HUES64 (cell line): ENCODE measurements at regions not wholly inside any gene's neighbourhood (a gene's known extent, or its start where the extent isn't known, plus 50 kb on each side); places are given as distances from the start of the nearest gene placed in this dataset.
"Not testable (repeated sequence)": the region's sequence is repeated elsewhere in the genome, so short reads cannot be mapped to it uniquely, and the experiment has no call there.

ENCODE experiments used
- H3K27ac ChIP-seq: 2 replicates; pipeline ENCODE4 v1.7.0; 2013; ENCODE audit warnings: low read depth, low read length, inconsistent platforms
- H3K27me3 ChIP-seq: 2 replicates; pipeline ENCODE4 v1.6.1; 2013; ENCODE audit warnings: mild to moderate bottlenecking, low read length; ENCODE audit not compliant: insufficient read depth
- H3K36me3 ChIP-seq: 2 replicates; pipeline ENCODE4 v1.6.1; 2013; ENCODE audit warnings: mild to moderate bottlenecking, low read length; ENCODE audit not compliant: insufficient read depth
- H3K4me1 ChIP-seq: 2 replicates; pipeline ENCODE4 v1.6.1; 2013; ENCODE audit warnings: mild to moderate bottlenecking, low read length, moderate library complexity; ENCODE audit not compliant: insufficient read depth
- H3K4me3 ChIP-seq: 2 replicates; pipeline ENCODE4 v1.5.1; 2013; ENCODE audit warnings: mild to moderate bottlenecking, low read length, moderate library complexity
- H3K9ac ChIP-seq: 2 replicates; pipeline ENCODE4 v1.6.1; 2013; ENCODE audit warnings: mild to moderate bottlenecking, low read depth, low read length
- H3K9me3 ChIP-seq: 2 replicates; pipeline ENCODE4 v1.6.1; 2013; ENCODE audit warnings: low read depth, low read length; ENCODE audit not compliant: insufficient read depth
- WGBS: fragments of 150-250, 120-280 bp; methylation state at CpG from one replicate; pipeline ENCODE4 v1.1.7; 2013; ENCODE audit warnings: missing lambda C conversion rate; 5-methylcytosine and 5-hydroxymethylcytosine counted together

DNA sequence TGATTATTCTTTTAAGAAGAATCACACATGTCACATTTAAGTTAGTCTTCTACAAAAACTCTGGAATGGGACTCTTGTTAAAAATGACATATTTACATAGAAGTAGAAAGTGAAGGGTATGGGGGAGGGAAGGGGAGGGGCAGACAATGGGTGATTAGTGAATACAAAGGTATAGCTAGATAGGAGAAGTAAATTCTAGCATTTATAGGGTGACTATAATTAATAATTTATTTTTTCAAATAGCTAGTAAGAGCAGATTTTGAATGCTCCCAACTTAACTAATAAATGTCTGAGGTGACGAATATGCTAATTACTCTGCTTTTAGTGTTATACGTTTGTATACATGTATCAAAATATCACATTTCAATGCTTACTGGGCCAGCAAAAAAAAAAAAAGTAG, 59.4 kb downstream of the BLTP3B start:
- H3K9ac ChIP-seq: no peak overlapping the region
- no peaks in the 10 kb centered on the region for H3K4me1 ChIP-seq
- peaks cover 31% of the 10 kb centered on the region for H3K9me3 ChIP-seq
- no peak overlapping the region for H3K27ac ChIP-seq
- no peak overlapping the region for H3K4me3 ChIP-seq
- 100% methylated on average over 1 of the region's 2 CpGs for WGBS
- H3K36me3 ChIP-seq: peaks cover 69% of the 10 kb centered on the region
- H3K27me3 ChIP-seq: no peaks in the 10 kb centered on the region

DNA sequence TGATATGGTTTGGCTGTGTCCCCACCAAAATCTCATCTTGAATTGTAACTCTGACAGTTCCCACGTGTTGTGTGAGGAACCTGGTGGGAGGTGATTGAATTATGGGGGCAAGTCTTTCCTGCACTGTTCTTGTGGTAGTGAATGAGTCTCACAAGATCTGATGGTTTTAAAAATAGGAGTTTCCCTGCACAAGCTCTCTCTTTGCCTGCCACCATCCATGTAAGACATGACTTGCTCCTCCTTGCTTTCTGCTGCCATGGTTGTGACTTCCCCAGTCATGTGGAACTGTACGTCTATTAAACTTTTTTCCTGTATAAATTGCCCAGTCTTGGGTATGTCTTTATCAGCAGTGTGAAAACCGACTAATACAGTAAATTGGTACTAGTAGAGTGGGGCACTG, 63.9 kb downstream of the BLTP3B start:
- not testable (repeated sequence) for H3K27ac ChIP-seq, H3K4me1 ChIP-seq, H3K27me3 ChIP-seq, H3K4me3 ChIP-seq, H3K9ac ChIP-seq
- peaks cover 31% of the 10 kb centered on the region for H3K9me3 ChIP-seq
- WGBS: 95% methylated on average over 3 of the region's 3 CpGs
- H3K36me3 ChIP-seq: peaks cover 51% of the 10 kb centered on the region

DNA sequence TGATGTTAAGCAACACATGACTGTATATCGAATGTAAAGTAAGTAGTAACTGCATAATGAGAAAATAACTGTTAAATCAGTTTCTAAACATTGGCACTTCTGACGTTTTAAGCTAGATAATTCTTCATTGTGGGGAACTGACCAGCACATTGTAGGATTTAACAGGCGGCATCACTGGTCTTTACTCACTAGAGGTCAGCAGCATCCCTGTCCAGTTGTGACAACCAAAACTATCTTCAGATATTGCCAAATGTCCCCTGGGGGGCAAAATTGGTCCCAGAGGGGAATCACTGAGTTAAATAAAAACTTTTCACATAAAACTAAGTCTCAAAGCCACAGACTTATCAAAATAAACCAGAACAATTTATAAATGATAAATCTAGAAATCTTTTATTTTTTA, 65.3 kb downstream of the BLTP3B start:
- Histone ChIP-seq H3K4me3 (no peak overlapping the region), H3K9me3 (peaks cover 28% of the 10 kb centered on the region), H3K36me3 (peaks cover 39% of the 10 kb centered on the region), H3K27me3 (no peaks in the 10 kb centered on the region), H3K4me1 (no peaks in the 10 kb centered on the region), H3K27ac (no peak overlapping the region), H3K9ac (no peak overlapping the region)
- WGBS: 91% methylated on average over 3 of the region's 3 CpGs

DNA sequence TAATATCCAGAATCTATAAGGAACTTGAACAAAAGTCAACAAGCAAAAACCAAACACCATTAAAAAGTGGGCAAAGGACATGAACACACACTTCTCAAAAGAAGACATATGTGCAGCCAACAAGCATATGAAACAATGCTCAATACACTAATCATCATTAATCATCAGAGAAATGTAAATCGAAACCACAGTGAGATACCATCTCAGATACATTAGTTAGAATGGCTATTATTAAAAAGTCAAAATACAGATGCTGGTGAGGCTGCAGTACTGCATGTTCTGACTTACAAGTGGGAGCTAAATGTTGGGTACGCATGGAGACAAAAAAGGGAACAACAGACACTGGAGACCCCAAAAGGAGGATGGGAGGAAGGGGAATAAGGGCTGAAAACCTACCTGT, 67.1 kb downstream of the BLTP3B start:
- Histone ChIP-seq H3K9ac (no peak overlapping the region), H3K9me3 (peaks cover 14% of the 10 kb centered on the region), H3K4me1 (no peaks in the 10 kb centered on the region), H3K27ac (no peak overlapping the region), H3K36me3 (peaks cover 30% of the 10 kb centered on the region), H3K27me3 (no peaks in the 10 kb centered on the region), H3K4me3 (no peak overlapping the region)
- 87% methylated on average over 2 of the region's 2 CpGs for WGBS

DNA sequence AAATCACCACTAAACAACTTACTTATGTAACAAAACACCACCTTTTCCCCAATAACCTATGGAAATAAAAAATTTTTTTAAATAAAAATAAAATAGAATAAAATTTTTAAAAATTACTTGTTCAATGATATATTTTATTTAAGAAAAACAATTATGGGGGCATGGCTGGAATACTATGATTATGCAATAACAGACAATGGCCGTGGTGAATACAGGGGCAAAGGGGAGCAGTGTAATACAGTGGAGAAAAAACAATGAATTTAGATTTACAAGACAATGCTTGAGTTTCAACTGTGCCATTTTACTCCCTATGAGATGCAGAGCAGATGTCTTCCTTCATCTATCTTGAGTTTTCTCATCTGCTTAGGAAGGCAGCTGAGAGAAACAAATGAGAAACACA, 72.9 kb downstream of the BLTP3B start:
- Histone ChIP-seq H3K9me3 (0 out of 2 replicates have a peak, but pooled peaks cover 4% of the 10 kb centered on the region), H3K4me1 (0 out of 2 replicates have a peak, but pooled peaks cover 2% of the 10 kb centered on the region), H3K4me3 (no peak overlapping the region), H3K27ac (no peak overlapping the region), H3K9ac (no peak overlapping the region), H3K27me3 (no peaks in the 10 kb centered on the region), H3K36me3 (peaks cover 33% of the 10 kb centered on the region)
- 86% methylated on average over 1 of the region's 1 CpG for WGBS

DNA sequence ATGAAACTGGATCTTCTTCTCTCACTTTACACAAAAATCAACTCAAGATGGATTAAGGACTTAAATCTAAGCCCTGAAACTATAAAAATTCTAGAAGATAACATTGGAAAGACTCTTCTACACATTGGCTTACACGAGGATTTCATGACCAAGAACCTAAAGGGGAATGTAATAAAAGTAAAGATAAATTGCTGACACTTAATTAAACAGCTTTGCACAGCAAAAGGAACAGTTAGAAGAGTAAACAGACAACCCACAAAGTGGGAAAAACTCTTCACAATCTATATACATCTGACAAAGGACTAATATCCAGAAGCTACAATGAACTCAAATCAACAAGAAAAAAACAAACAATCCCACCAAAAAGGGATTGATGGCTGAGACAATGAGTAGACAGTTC, 74.4 kb downstream of the BLTP3B start:
- no peak overlapping the region for H3K27ac ChIP-seq
- H3K9ac ChIP-seq: no peak overlapping the region
- H3K36me3 ChIP-seq: peaks cover 31% of the 10 kb centered on the region
- H3K4me3 ChIP-seq: no peak overlapping the region
- no peaks in the 10 kb centered on the region for H3K27me3 ChIP-seq
- 0 out of 2 replicates have a peak, but pooled peaks cover 4% of the 10 kb centered on the region for H3K9me3 ChIP-seq
- WGBS: no CpG with 5 or more reads among the region's 1 CpG
- 0 out of 2 replicates have a peak, but pooled peaks cover 2% of the 10 kb centered on the region for H3K4me1 ChIP-seq

DNA sequence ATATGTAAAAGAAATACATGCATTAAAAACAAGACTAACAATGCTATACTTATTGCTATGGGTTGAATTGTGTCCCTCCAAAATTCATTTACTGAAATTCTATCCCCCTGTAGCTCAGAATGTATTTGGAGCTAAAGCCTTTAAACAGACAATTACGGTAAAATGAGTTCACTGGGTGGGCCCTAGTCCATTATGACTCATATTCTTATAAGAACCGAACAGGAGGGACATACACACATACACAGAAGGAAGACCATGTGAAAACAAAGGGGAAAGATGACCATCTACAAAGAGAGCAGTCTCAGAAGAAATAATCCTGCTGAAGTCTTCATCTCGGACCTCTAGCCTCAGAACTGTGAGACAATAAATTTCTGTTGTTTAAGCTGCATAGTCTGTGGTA, 77.1 kb upstream of the ANKS1B start:
- Histone ChIP-seq H3K27ac (no peak overlapping the region), H3K9me3 (no peaks in the 10 kb centered on the region), H3K36me3 (peaks cover 39% of the 10 kb centered on the region), H3K4me1 (no peaks in the 10 kb centered on the region), H3K4me3 (no peak overlapping the region), H3K27me3 (no peaks in the 10 kb centered on the region), H3K9ac (no peak overlapping the region)
- 99% methylated on average over 3 of the region's 3 CpGs for WGBS

DNA sequence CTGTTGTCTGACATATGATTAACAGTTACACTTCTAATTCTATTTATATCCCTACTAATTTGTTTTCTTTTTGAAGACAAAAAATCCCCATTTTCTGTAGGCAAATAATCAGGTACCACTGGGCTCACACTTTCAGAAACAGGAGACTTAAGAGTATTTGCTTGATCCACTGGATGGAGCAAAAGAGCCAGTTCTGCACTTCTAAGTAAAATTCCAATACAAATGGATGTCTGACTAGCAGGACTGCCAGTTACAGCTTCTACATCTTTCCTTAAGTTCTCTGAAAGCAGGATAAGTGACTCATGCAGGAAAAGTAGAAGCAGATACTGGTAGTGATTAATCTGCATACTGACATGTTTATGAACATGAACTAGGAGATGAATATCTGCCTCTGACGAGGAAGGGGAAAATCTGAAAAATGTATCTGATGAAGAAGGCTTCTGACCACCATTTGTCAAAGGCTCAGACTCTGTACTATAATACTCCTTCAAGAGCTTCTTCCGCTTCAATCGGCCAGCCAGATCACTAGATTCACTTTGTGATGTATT, 73.8 kb upstream of the ANKS1B start:
- WGBS: 95% methylated on average over 3 of the region's 3 CpGs

DNA sequence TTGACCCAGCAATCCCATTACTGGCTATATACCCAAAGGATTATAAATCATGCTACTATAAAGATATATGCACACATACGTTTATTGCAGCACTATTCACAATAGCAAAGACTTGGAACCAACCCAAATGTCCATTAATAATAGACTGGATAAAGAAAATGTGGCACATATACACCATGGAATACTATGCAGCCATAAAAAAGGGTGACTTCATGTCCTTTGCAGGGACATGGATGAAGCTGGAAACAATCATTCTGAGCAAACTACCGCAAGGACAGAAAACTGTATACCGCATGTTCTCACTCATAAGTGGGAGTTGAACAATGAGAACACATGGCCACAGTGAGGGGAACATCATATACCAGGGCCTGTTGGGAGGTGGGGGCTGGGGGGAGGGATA, 61.5 kb upstream of the ANKS1B start:
- not testable (repeated sequence) for H3K4me1 ChIP-seq, H3K27ac ChIP-seq, H3K9me3 ChIP-seq, H3K9ac ChIP-seq, H3K4me3 ChIP-seq, H3K27me3 ChIP-seq
- 100% methylated on average over 2 of the region's 3 CpGs for WGBS
- H3K36me3 ChIP-seq: peaks cover 56% of the 10 kb centered on the region

More for the DNA sequence above, 73.8 kb upstream of the ANKS1B start:
- Histone ChIP-seq H3K27me3 (no peaks in the 10 kb centered on the region), H3K9me3 (no peaks in the 10 kb centered on the region), H3K9ac (no peak overlapping the region), H3K4me1 (no peaks in the 10 kb centered on the region), H3K27ac (no peak overlapping the region), H3K4me3 (no peak overlapping the region), H3K36me3 (peaks cover 66% of the 10 kb centered on the region)

DNA sequence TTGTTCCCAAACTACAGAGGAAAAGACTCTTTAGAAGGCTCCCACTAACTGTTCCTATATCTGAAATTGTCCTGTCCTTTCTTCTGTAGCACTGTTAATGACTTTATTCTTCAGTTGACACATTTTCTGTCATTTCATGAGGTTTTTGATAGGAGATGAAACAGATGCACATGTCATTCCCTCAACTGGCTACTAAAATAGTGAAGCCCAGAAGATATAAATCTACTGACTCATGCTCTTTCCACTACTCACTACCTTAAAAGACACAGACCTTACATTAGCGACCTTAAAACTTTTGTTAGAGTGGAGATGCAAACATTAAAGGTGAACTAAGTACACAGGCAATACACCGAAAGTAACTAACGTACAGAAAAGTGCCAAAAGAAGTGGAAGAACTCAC, 59.5 kb upstream of the ANKS1B start:
- Histone ChIP-seq H3K27ac (no peak overlapping the region), H3K4me3 (no peak overlapping the region), H3K36me3 (peaks cover 41% of the 10 kb centered on the region), H3K9ac (no peak overlapping the region), H3K27me3 (no peaks in the 10 kb centered on the region), H3K4me1 (no peaks in the 10 kb centered on the region), H3K9me3 (no peaks in the 10 kb centered on the region)
- WGBS: 94% methylated on average over 3 of the region's 3 CpGs

DNA sequence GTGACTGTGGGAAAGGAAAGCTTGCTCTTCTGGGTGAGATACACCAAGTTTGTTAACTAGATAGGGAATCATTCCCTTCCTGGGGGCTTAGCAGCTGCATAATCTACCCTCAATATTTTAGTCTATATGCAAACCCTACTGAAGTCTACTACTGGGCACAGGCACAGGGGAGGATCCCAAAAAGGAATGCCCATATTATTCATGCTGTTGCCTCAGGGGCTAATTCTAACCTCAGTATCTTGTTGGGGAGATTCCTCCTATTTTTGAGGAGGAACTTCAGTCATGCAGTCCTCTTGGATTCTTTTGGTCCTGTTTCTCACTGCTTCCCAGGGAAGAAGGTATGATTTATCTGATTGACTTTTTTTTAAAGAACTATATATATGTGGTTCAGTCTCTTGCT, 58.9 kb upstream of the ANKS1B start:
- Histone ChIP-seq H3K4me3 (no peak overlapping the region), H3K36me3 (peaks cover 37% of the 10 kb centered on the region), H3K9ac (no peak overlapping the region), H3K27ac (no peak overlapping the region), H3K4me1 (no peaks in the 10 kb centered on the region), H3K9me3 (no peaks in the 10 kb centered on the region), H3K27me3 (no peaks in the 10 kb centered on the region)
